DOHH2 (cell line): ENCODE measurements at regions not wholly inside any gene's neighbourhood (a gene's known extent, or its start where the extent isn't known, plus 50 kb on each side); places are given as distances from the start of the nearest gene placed in this dataset.

Source experiments
- EZH2phosphoT487 ChIP-seq: fragments of 200-600 bp; sonication (generic); IDR thresholded peaks from 2 replicates; pipeline ENCODE4 v1.6.1; 2017; ENCODE audit warnings: borderline replicate concordance, mild to moderate bottlenecking, antibody characterized with exemption, low read length, moderate library complexity, mixed read lengths
- TF ChIP-seq, protein P1 (sequence below): fragments of 200-600 bp; sonication (generic); IDR thresholded peaks from one replicate; pipeline ENCODE4 v1.5.1; 2014; ENCODE audit warnings: antibody characterized with exemption, mild to moderate bottlenecking, low read depth, low read length; ENCODE audit not compliant: poor library complexity, severe bottlenecking

GRCh38 chr20:61053487-61053886 lies 198.6 kb upstream of the CDH4 start:
- TF ChIP-seq, protein P1, sequence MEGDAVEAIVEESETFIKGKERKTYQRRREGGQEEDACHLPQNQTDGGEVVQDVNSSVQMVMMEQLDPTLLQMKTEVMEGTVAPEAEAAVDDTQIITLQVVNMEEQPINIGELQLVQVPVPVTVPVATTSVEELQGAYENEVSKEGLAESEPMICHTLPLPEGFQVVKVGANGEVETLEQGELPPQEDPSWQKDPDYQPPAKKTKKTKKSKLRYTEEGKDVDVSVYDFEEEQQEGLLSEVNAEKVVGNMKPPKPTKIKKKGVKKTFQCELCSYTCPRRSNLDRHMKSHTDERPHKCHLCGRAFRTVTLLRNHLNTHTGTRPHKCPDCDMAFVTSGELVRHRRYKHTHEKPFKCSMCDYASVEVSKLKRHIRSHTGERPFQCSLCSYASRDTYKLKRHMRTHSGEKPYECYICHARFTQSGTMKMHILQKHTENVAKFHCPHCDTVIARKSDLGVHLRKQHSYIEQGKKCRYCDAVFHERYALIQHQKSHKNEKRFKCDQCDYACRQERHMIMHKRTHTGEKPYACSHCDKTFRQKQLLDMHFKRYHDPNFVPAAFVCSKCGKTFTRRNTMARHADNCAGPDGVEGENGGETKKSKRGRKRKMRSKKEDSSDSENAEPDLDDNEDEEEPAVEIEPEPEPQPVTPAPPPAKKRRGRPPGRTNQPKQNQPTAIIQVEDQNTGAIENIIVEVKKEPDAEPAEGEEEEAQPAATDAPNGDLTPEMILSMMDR: no peak
- TF ChIP-seq EZH2phosphoT487: no peak
